22Rv1 (cell line): ENCODE measurements at regions not wholly inside any gene's neighbourhood (a gene's known extent, or its start where the extent isn't known, plus 50 kb on each side); places are given as distances from the start of the nearest gene placed in this dataset.

Experiments used
- ZFX ChIP-seq: fragments of 450-650 bp; IDR thresholded peaks from 2 replicates; pipeline ENCODE4 v1.6.1; 2017; ENCODE audit warnings: antibody characterized with exemption, borderline replicate concordance
- TF ChIP-seq, protein P1 (sequence below): fragments of 450-650 bp; IDR thresholded peaks from 2 replicates; pipeline ENCODE4 v1.5.1; 2017; ENCODE audit warnings: mild to moderate bottlenecking

DNA sequence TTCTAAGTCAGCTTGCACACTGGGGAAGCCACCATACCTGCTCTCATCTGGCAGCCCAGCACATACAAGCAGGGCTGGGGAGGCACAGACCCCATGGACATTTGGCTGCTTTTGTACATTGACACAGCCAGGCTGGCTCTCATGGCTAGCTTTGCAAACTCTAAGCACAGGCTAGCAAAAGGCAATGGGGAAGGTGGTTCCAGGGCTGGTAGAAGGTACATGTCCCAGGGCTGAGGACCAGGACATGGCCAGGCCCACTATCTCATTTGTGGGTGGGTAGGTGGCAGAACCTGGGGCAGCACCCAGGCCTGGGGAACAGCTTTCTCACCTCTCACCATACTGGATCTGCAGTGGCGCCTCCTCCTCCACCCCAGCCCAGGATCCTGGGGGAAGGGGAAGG is 90.9 kb downstream of the HS1BP3 start:
- TF ChIP-seq, protein P1, sequence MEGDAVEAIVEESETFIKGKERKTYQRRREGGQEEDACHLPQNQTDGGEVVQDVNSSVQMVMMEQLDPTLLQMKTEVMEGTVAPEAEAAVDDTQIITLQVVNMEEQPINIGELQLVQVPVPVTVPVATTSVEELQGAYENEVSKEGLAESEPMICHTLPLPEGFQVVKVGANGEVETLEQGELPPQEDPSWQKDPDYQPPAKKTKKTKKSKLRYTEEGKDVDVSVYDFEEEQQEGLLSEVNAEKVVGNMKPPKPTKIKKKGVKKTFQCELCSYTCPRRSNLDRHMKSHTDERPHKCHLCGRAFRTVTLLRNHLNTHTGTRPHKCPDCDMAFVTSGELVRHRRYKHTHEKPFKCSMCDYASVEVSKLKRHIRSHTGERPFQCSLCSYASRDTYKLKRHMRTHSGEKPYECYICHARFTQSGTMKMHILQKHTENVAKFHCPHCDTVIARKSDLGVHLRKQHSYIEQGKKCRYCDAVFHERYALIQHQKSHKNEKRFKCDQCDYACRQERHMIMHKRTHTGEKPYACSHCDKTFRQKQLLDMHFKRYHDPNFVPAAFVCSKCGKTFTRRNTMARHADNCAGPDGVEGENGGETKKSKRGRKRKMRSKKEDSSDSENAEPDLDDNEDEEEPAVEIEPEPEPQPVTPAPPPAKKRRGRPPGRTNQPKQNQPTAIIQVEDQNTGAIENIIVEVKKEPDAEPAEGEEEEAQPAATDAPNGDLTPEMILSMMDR: no peak
- no peak for TF ChIP-seq ZFX
